Progenitor cell of endocrine pancreas (in vitro differentiated cells): ENCODE measurements at regions not wholly inside any gene's neighbourhood (a gene's known extent, or its start where the extent isn't known, plus 50 kb on each side); places are given as distances from the start of the nearest gene placed in this dataset.

Experiments
- DNase-seq: peaks from one replicate; pipeline ENCODE4 v3.0.0; 2021; ENCODE audit warnings: low spot score; ENCODE audit not compliant: unreplicated experiment
- H3K27ac Mint-ChIP-seq: 2 replicates; pipeline ENCODE4 v1.8.0; 2021; ENCODE audit warnings: mild to moderate bottlenecking, moderate library complexity, mixed read lengths
- H3K27me3 Mint-ChIP-seq: 2 replicates; pipeline ENCODE4 v1.8.0; 2021; ENCODE audit warnings: mixed read lengths
- H3K36me3 Mint-ChIP-seq: 2 replicates; pipeline ENCODE4 v1.8.0; 2022; ENCODE audit warnings: mixed read lengths; ENCODE audit not compliant: insufficient read depth
- H3K4me1 Mint-ChIP-seq: 2 replicates; pipeline ENCODE4 v1.8.0; 2021; ENCODE audit warnings: low read depth, mixed read lengths
- H3K4me3 Mint-ChIP-seq: 2 replicates; pipeline ENCODE4 v1.8.0; 2021; ENCODE audit warnings: low read depth, mild to moderate bottlenecking, moderate library complexity, mixed read lengths
- H3K9me3 Mint-ChIP-seq: 2 replicates; pipeline ENCODE4 v1.8.0; 2021; ENCODE audit warnings: low read depth, mixed read lengths
- TF ChIP-seq, protein P1 (sequence below): fragments of 200-600 bp; sonication (generic); IDR thresholded peaks from one replicate; pipeline ENCODE4 v1.5.0; 2021; ENCODE audit warnings: antibody characterized with exemption, mild to moderate bottlenecking; ENCODE audit not compliant: unreplicated experiment

DNA sequence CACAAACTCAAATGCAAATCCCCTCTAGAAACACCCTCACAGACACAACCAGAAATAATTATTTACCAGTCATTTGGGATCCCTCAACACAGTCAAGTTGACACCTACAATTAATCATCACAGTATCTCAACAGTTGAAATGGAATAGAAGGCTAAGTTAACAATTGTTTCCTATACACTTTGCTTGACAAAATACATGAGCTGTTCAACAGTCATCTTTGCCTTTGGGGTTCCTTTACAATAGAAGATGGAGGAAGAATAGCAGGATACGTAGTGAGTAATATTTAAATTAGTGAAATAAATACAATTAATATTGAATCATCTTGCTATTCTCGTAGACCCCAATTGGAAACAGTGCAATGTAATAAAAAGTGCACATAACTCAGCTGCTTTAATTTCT, 487.3 kb upstream of the ADAMTS5 start:
- no peak for DNase-seq
- Mint-ChIP-seq H3K4me3 (no peak overlapping the region), H3K9me3 (no peaks in the 10 kb centered on the region), H3K27me3 (no peaks in the 10 kb centered on the region), H3K4me1 (no peaks in the 10 kb centered on the region), H3K36me3 (no peaks in the 10 kb centered on the region), H3K27ac (no peak overlapping the region)
- TF ChIP-seq, protein P1, sequence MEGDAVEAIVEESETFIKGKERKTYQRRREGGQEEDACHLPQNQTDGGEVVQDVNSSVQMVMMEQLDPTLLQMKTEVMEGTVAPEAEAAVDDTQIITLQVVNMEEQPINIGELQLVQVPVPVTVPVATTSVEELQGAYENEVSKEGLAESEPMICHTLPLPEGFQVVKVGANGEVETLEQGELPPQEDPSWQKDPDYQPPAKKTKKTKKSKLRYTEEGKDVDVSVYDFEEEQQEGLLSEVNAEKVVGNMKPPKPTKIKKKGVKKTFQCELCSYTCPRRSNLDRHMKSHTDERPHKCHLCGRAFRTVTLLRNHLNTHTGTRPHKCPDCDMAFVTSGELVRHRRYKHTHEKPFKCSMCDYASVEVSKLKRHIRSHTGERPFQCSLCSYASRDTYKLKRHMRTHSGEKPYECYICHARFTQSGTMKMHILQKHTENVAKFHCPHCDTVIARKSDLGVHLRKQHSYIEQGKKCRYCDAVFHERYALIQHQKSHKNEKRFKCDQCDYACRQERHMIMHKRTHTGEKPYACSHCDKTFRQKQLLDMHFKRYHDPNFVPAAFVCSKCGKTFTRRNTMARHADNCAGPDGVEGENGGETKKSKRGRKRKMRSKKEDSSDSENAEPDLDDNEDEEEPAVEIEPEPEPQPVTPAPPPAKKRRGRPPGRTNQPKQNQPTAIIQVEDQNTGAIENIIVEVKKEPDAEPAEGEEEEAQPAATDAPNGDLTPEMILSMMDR: no peak

DNA sequence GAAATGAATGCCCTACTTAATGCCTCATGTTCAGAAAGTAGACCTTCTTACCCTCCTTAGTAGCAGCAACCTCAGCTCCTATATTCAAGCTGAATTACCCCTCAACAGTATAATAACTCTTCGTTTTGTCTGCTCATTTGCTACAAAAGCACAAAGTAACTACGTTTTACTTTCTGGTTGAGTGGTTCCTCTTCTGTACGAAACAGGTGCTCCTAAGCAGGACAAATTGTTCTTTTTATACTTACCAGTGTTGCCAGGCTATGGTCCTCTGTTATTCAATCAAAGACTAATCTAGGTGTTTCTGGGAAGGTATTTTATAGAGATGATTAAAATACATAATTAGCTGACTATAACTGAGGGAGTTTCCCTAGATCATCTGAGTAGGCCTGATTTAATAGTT, 484.2 kb upstream of the ADAMTS5 start:
- no peaks in the 10 kb centered on the region for H3K9me3 Mint-ChIP-seq
- H3K36me3 Mint-ChIP-seq: no peaks in the 10 kb centered on the region
- H3K27me3 Mint-ChIP-seq: no peaks in the 10 kb centered on the region
- H3K4me1 Mint-ChIP-seq: no peaks in the 10 kb centered on the region
- DNase-seq: no peak
- TF ChIP-seq, protein P1: no peak
- no peak overlapping the region for H3K27ac Mint-ChIP-seq
- no peak overlapping the region for H3K4me3 Mint-ChIP-seq

DNA sequence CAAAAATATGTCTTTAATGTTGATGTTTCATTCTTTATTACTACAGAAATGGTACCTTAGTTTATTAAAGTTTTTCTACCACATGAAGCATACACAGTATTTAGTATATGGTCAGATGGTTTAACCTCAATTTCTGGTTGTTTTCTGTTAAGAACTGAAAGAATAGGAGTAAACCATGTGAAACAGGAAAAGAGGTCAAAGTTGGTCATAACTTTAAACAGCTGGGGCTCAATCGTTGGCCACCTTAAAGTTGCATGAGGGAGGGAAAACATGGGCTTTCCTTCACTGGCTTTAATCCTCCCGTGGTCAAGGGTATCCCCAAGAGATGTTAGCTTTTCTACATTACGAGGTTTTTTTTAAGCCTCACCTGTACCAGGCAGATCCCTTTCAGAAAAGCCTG, 483.3 kb upstream of the ADAMTS5 start:
- Mint-ChIP-seq H3K9me3 (no peaks in the 10 kb centered on the region), H3K4me1 (no peaks in the 10 kb centered on the region), H3K36me3 (no peaks in the 10 kb centered on the region), H3K27ac (no peak overlapping the region), H3K27me3 (no peaks in the 10 kb centered on the region), H3K4me3 (no peak overlapping the region)
- TF ChIP-seq, protein P1: no peak
- no peak for DNase-seq

DNA sequence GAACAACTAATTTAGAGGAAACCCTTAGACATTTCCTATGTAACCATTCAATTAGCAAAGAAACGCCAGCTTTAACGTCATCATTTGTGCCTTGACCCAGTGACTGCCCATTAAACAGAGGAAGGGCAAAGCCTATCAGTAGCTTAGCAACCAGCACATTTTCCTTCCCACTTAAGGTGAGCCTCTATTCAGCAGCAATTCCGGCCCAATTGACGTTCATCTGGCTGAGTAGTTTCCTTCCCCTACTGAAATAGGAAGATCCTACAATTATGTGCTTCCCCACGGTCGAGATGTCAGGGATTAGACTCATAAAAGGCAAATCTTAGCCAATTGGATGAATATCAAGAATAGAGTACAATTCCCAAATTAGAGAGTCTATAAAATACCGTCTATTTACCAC, 482.1 kb upstream of the ADAMTS5 start:
- no peaks in the 10 kb centered on the region for H3K36me3 Mint-ChIP-seq
- no peaks in the 10 kb centered on the region for H3K4me1 Mint-ChIP-seq
- no peaks in the 10 kb centered on the region for H3K9me3 Mint-ChIP-seq
- no peak overlapping the region for H3K4me3 Mint-ChIP-seq
- TF ChIP-seq, protein P1: no peak
- DNase-seq: no peak
- no peaks in the 10 kb centered on the region for H3K27me3 Mint-ChIP-seq
- H3K27ac Mint-ChIP-seq: no peak overlapping the region

DNA sequence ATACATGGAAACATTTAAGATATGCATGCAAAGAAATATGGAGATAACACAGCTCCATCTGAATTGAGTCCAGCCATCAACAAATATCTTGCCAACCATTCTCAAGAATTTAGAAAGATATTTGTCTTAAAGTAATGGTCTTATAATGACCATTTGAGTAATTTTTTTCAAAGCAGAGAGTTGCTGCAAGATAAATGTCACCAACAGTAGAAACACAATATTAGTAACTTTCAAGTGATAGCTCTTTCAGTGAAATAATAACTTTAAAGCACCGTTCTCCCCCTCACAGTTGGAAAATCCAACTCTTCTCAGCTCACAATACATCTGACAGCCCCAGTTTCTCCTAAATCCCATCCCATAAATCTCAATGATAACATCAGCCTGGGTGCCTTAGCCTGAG, 481.0 kb upstream of the ADAMTS5 start:
- DNase-seq: no peak
- H3K4me3 Mint-ChIP-seq: no peak overlapping the region
- no peaks in the 10 kb centered on the region for H3K4me1 Mint-ChIP-seq
- no peaks in the 10 kb centered on the region for H3K36me3 Mint-ChIP-seq
- TF ChIP-seq, protein P1: no peak
- H3K27me3 Mint-ChIP-seq: no peaks in the 10 kb centered on the region
- peaks cover 3% of the 10 kb centered on the region for H3K9me3 Mint-ChIP-seq
- no peak overlapping the region for H3K27ac Mint-ChIP-seq
